Chondrocyte (in vitro differentiated cells): ENCODE measurements at regions not wholly inside any gene's neighbourhood (a gene's known extent, or its start where the extent isn't known, plus 50 kb on each side); places are given as distances from the start of the nearest gene placed in this dataset.
A peak's percentile ranks its signal among the peaks of the same experiment; 100 is the strongest.

Source experiments
- DNase-seq: peaks from one replicate; pipeline ENCODE4 v3.0.0; 2021; ENCODE audit warnings: mixed read lengths, low spot score
- H3K27ac Mint-ChIP-seq: one replicate; pipeline ENCODE4 v1.8.0; 2021; ENCODE audit warnings: mild to moderate bottlenecking, moderate library complexity, mixed read lengths; ENCODE audit not compliant: unreplicated experiment
- H3K27me3 Mint-ChIP-seq: 2 replicates; pipeline ENCODE4 v1.8.0; 2021; ENCODE audit warnings: low read depth, mixed read lengths
- H3K36me3 Mint-ChIP-seq: 2 replicates; pipeline ENCODE4 v1.8.0; 2021; ENCODE audit warnings: low read depth, mixed read lengths
- H3K4me1 Mint-ChIP-seq: 2 replicates; pipeline ENCODE4 v1.8.0; 2021; ENCODE audit warnings: low read depth, mild to moderate bottlenecking, mixed read lengths
- H3K4me3 Mint-ChIP-seq: one replicate; pipeline ENCODE4 v1.8.0; 2021; ENCODE audit warnings: mild to moderate bottlenecking, moderate library complexity, mixed read lengths; ENCODE audit not compliant: unreplicated experiment
- H3K9me3 Mint-ChIP-seq: 2 replicates; pipeline ENCODE4 v1.8.0; 2021; ENCODE audit warnings: low read depth, mixed read lengths
- CTCF ChIP-seq: fragments of 200-600 bp; sonication (generic); IDR thresholded peaks from 2 replicates; pipeline ENCODE4 v1.5.0; 2021; ENCODE audit warnings: antibody characterized with exemption, mild to moderate bottlenecking, moderate library complexity

- Mint-ChIP-seq H3K36me3 (no peaks in the 10 kb centered on the region), H3K27me3 (no peaks in the 10 kb centered on the region), H3K4me3 (no peak overlapping the region), H3K9me3 (peaks cover 3% of the 10 kb centered on the region), H3K27ac (no peak overlapping the region), H3K4me1 (no peaks in the 10 kb centered on the region)
- DNase-seq, result peak; percentile 62
- TF ChIP-seq CTCF, result no peak
Observed at GRCh38 chr10:131620314-131620713, 280.5 kb upstream of the PPP2R2D start.

DNA sequence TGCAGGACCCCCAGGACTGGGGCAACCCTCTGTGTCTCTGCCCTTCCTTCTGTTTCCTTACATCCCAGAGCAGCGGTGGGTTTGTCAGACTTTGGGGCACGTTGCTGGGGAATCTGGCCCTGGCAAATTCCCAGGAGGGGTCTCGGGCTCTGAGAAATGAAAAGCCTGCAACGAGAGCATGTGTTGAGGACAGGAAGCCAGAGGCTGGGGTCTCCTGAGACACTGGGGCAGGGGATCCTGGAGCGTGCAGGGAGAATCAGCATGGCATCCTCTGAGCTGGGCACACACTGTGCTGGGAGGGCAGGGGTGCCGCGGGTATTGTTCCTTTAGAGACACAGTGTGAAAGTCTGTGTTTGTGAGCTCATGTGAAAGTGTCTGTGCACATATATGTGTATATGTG lies 279.9 kb upstream of the PPP2R2D start:
- Mint-ChIP-seq H3K9me3 (peaks cover 3% of the 10 kb centered on the region), H3K27ac (no peak overlapping the region), H3K4me1 (no peaks in the 10 kb centered on the region), H3K4me3 (no peak overlapping the region), H3K27me3 (no peaks in the 10 kb centered on the region), H3K36me3 (no peaks in the 10 kb centered on the region)
- DNase-seq, result peak; percentile 54
- no peak for TF ChIP-seq CTCF

GRCh38 chr10:131621784-131622624 lies 278.8 kb upstream of the PPP2R2D start:
- Mint-ChIP-seq H3K4me1 (no peaks in the 10 kb centered on the region), H3K9me3 (peaks cover 8% of the 10 kb centered on the region), H3K36me3 (no peaks in the 10 kb centered on the region), H3K27ac (no peak overlapping the region), H3K27me3 (no peaks in the 10 kb centered on the region), H3K4me3 (no peak overlapping the region)
- DNase-seq, result peak; percentile 72
- TF ChIP-seq CTCF, result no peak

DNA sequence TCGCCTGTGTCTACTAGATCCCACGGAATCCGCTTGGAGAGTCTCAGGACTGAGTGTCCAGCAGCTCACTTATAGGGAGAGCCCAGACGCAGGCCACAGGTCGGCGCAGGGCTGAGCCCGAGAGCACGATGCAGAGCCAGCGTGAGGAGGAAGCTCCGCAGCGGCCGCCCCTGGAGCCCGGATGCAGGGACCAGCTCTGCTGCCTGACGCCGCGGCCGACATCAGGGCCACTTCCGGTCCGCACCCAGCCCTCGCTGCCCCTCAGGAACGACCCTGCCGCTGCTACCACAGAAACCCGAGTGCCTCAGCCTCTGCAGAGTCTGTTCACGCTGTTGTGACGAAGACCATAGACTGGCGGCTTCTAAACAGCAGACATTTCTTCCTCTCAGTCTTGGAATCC lies 275.8 kb upstream of the PPP2R2D start:
- Mint-ChIP-seq H3K36me3 (no peaks in the 10 kb centered on the region), H3K4me1 (no peaks in the 10 kb centered on the region), H3K4me3 (no peak overlapping the region), H3K27ac (no peak overlapping the region), H3K9me3 (peaks cover 30% of the 10 kb centered on the region), H3K27me3 (no peaks in the 10 kb centered on the region)
- no peak for DNase-seq
- no peak for TF ChIP-seq CTCF

DNA sequence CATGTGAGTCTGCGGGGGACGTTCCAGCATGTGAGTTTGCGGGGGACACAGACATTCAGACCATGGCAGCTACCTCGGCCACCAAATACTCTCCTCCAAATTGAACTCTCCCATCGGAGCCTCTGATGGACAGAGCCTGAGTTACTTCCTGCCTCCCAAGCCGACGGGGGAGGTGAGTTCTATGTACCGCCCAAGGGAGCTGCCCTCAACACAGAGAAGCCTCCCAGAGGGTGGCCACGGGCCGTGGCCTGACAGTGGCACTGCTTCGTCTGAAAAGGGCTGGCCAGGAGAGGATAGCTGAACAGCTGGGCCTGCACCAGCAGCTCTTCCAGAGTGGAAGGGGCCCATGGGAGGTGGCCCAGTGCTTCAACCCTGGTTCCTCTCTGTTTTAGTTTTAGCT lies 274.5 kb upstream of the PPP2R2D start:
- Mint-ChIP-seq H3K27ac (no peak overlapping the region), H3K4me3 (no peak overlapping the region), H3K36me3 (no peaks in the 10 kb centered on the region), H3K27me3 (no peaks in the 10 kb centered on the region), H3K4me1 (no peaks in the 10 kb centered on the region), H3K9me3 (peaks cover 34% of the 10 kb centered on the region)
- no peak for TF ChIP-seq CTCF
- no peak for DNase-seq
